ENCODE measurements at regions not wholly inside any gene's neighbourhood (a gene's known extent, or its start where the extent isn't known, plus 50 kb on each side); places are given as distances from the start of the nearest gene placed in this dataset.

DNA sequence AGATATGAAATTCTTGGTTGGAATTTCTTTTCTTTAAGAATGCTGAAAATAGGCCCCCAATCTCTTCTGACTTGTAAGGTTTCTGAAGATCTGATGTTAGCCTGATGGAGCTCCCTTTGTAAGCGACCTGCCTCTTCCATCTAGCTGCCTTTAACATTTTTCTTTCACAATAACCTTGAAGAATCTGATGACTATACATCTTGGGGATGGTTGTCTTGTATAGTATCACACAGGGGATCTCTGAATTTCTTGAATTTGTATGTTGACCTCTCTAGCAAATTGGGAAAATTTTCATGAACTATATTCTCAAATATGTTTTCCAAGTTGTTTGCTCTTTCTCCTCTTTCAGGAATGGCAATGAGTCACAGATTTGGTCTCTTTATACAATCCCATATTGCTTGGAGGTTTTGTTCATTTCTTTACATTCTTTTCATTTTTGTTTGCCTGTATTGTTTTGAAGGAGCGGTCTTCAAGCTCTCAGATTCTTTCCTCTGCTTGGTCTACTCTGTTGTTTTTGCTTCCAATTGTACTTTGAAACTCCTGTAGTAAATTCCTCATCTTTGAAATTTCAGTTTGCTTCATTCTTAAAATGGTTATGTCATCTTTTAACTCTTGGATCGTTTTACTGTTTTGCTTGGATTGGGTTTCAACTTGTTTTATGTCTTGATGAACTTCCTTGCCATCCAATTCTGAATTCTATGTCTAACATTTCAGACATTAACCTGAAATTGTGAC, 245.2 kb upstream of the TARS1 start:
- no peak overlapping the region for H2AFZ ChIP-seq (ENCODE audit: low read depth)
- no peaks in the 10 kb centered on the region for H3K79me2 ChIP-seq (ENCODE audit: insufficient read depth, low read depth)
- no peaks in the 10 kb centered on the region for H3K27me3 ChIP-seq (ENCODE audit: insufficient read depth, low read depth)
- H4K20me1 ChIP-seq (ENCODE audit: insufficient read depth) = no peaks in the 10 kb centered on the region
- no peak overlapping the region for H3K27ac ChIP-seq
- H3K4me1 ChIP-seq (ENCODE audit: low read depth, poor library complexity, severe bottlenecking) = no peaks in the 10 kb centered on the region
- H3K9ac ChIP-seq = no peak overlapping the region
- no peak overlapping the region for H3K4me3 ChIP-seq (IDR thresholded peaks at IDR 0.05; ENCODE audit: insufficient read depth, low read depth, low read length)
- no peaks in the 10 kb centered on the region for H3K36me3 ChIP-seq (ENCODE audit: insufficient read depth)
- H3K4me2 ChIP-seq = no peak overlapping the region
- TF ChIP-seq, protein P1, sequence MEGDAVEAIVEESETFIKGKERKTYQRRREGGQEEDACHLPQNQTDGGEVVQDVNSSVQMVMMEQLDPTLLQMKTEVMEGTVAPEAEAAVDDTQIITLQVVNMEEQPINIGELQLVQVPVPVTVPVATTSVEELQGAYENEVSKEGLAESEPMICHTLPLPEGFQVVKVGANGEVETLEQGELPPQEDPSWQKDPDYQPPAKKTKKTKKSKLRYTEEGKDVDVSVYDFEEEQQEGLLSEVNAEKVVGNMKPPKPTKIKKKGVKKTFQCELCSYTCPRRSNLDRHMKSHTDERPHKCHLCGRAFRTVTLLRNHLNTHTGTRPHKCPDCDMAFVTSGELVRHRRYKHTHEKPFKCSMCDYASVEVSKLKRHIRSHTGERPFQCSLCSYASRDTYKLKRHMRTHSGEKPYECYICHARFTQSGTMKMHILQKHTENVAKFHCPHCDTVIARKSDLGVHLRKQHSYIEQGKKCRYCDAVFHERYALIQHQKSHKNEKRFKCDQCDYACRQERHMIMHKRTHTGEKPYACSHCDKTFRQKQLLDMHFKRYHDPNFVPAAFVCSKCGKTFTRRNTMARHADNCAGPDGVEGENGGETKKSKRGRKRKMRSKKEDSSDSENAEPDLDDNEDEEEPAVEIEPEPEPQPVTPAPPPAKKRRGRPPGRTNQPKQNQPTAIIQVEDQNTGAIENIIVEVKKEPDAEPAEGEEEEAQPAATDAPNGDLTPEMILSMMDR (conservative IDR thresholded peaks at IDR 0.05; ENCODE audit: low read depth, low read length) = no peak

GRCh38 chr5:33198836-33199235, 241.9 kb upstream of the TARS1 start:
- Histone ChIP-seq H3K4me3 (IDR thresholded peaks at IDR 0.05; ENCODE audit: insufficient read depth, low read depth, low read length) (no peak overlapping the region), H4K20me1 (ENCODE audit: insufficient read depth) (no peaks in the 10 kb centered on the region), H3K27me3 (ENCODE audit: insufficient read depth, low read depth) (no peaks in the 10 kb centered on the region), H3K4me2 (no peak overlapping the region), H3K36me3 (ENCODE audit: insufficient read depth) (no peaks in the 10 kb centered on the region), H3K27ac (no peak overlapping the region), H3K9ac (no peak overlapping the region), H2AFZ (ENCODE audit: low read depth) (no peak overlapping the region), H3K79me2 (ENCODE audit: insufficient read depth, low read depth) (no peaks in the 10 kb centered on the region), H3K4me1 (ENCODE audit: low read depth, poor library complexity, severe bottlenecking) (no peaks in the 10 kb centered on the region)
- TF ChIP-seq, protein P1 (conservative IDR thresholded peaks at IDR 0.05; ENCODE audit: low read depth, low read length) = no peak

DNA sequence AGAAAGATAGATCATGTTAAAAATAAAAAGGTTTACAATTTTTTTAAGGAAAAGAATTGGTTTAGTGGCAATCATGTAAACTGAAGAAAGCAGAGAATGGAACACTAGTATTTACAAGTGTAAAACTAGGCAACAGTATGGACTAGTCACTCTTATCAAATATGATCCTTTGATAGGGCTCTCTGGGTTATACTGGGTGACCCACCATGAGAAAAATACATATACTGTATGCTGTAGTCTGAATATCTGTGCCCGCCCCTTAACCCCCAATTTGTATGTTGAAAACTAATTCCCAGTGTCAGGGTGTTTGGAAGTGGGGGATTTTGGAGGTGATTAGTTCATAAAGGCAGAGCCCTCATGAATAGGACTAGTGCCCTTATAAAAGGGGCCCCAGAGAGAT, 236.8 kb upstream of the TARS1 start:
- H3K4me3 ChIP-seq (IDR thresholded peaks at IDR 0.05; ENCODE audit: insufficient read depth, low read depth, low read length) = no peak overlapping the region
- no peaks in the 10 kb centered on the region for H4K20me1 ChIP-seq (ENCODE audit: insufficient read depth)
- no peak overlapping the region for H3K27ac ChIP-seq
- H3K9ac ChIP-seq = no peak overlapping the region
- TF ChIP-seq, protein P1 (conservative IDR thresholded peaks at IDR 0.05; ENCODE audit: low read depth, low read length) = no peak
- H3K79me2 ChIP-seq (ENCODE audit: insufficient read depth, low read depth) = no peaks in the 10 kb centered on the region
- no peak overlapping the region for H3K4me2 ChIP-seq
- H3K4me1 ChIP-seq (ENCODE audit: low read depth, poor library complexity, severe bottlenecking) = no peaks in the 10 kb centered on the region
- H3K27me3 ChIP-seq (ENCODE audit: insufficient read depth, low read depth) = no peaks in the 10 kb centered on the region
- H3K36me3 ChIP-seq (ENCODE audit: insufficient read depth) = no peaks in the 10 kb centered on the region
- H2AFZ ChIP-seq (ENCODE audit: low read depth) = no peak overlapping the region

DNA sequence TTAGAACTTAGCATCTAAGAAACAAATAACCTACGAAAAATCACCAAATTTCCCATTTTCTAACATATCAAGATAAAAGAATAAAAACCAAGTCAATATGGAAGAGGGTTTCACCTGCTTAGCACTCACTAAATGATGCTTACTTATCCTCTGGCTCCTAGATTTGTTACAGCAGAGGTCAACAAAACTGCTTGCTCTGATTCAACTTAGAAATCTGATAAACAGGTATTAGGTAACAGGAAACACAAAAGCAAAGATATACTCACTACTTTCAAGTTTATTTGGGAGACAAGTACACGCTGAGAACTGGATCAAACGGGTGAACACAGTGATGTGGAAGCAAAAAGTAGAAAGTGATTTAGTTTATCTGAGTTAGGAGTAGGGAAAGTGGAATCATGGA, 235.7 kb upstream of the TARS1 start:
- no peak overlapping the region for H3K27ac ChIP-seq
- H3K9ac ChIP-seq = no peak overlapping the region
- no peaks in the 10 kb centered on the region for H4K20me1 ChIP-seq (ENCODE audit: insufficient read depth)
- no peaks in the 10 kb centered on the region for H3K4me1 ChIP-seq (ENCODE audit: low read depth, poor library complexity, severe bottlenecking)
- no peaks in the 10 kb centered on the region for H3K27me3 ChIP-seq (ENCODE audit: insufficient read depth, low read depth)
- TF ChIP-seq, protein P1 (conservative IDR thresholded peaks at IDR 0.05; ENCODE audit: low read depth, low read length) = no peak
- no peak overlapping the region for H2AFZ ChIP-seq (ENCODE audit: low read depth)
- H3K36me3 ChIP-seq (ENCODE audit: insufficient read depth) = no peaks in the 10 kb centered on the region
- no peaks in the 10 kb centered on the region for H3K79me2 ChIP-seq (ENCODE audit: insufficient read depth, low read depth)
- H3K4me3 ChIP-seq (IDR thresholded peaks at IDR 0.05; ENCODE audit: insufficient read depth, low read depth, low read length) = no peak overlapping the region
- no peak overlapping the region for H3K4me2 ChIP-seq

Data from KMS-11 (cell line).